Body of pancreas (tissue), 4 donors: ENCODE measurements at regions not wholly inside any gene's neighbourhood (a gene's known extent, or its start where the extent isn't known, plus 50 kb on each side); places are given as distances from the start of the nearest gene placed in this dataset.

Source experiments
- ATAC-seq: fragments of 150-250 bp; one replicate; pipeline ENCODE4 v1.9.1; 2016
- DNase-seq, 4 donors: peaks; one replicate each; pipeline ENCODE4 v3.0.0-alpha.2; 2019
- H3K27ac ChIP-seq, 4 donors: fragments of 200-600 bp; sonication (generic); 1 replicate in 3 of 4; 2 replicates in 1 of 4; pipeline versions ENCODE4 v1.5.1 to v1.6.1; 2016 to 2019; ENCODE audit warnings: mild to moderate bottlenecking in 1 of 4, mixed read lengths in 1 of 4, moderate library complexity in 1 of 4
- H3K27me3 ChIP-seq, 2 donors: fragments of 200-600 bp; sonication (generic); one replicate each; pipeline ENCODE4 v1.6.0; 2016; ENCODE audit warnings: mild to moderate bottlenecking in 1 of 2
- H3K36me3 ChIP-seq, 2 donors: fragments of 200-600 bp; sonication (generic); replicated peaks in 1 of 2; 2 replicates each; pipeline ENCODE4 v1.5.1; 2016; ENCODE audit warnings: low read depth in 2 of 2; ENCODE audit not compliant: insufficient read depth in 1 of 2
- H3K4me1 ChIP-seq: fragments of 200-600 bp; sonication (generic); one replicate; pipeline ENCODE4 v1.6.0; 2016
- H3K4me3 ChIP-seq, 2 donors: fragments of 200-600 bp; sonication (generic); 1 replicate in 1 of 2; 2 replicates in 1 of 2; pipeline ENCODE4 v1.5.1; 2016 to 2019
- H3K9me3 ChIP-seq, 3 donors: fragments of 200-600 bp; sonication (generic); 1 replicate in 2 of 3; 2 replicates in 1 of 3; pipeline ENCODE4 v1.5.1; 2016
- CTCF ChIP-seq, 7 experiments: fragments of 450-650 bp in 4 of 7; fragments of 200-600 bp in 3 of 7; sonication (generic) in 3 of 7; IDR thresholded peaks; one replicate each; pipeline ENCODE4 v1.5.1; 2016 to 2019; ENCODE audit warnings: antibody characterized with exemption in 7 of 7
- POLR2A ChIP-seq, 3 donors: fragments of 450-650 bp; IDR thresholded peaks; one replicate each; pipeline ENCODE4 v1.6.1; 2016; ENCODE audit warnings: antibody characterized with exemption in 3 of 3, mild to moderate bottlenecking in 2 of 3
- WGBS, 2 donors: methylation state at CpG; one replicate each; pipeline ENCODE4 v1.1.5; 2017; 5-methylcytosine and 5-hydroxymethylcytosine counted together
- intact Hi-C: fragments of 100-400 bp; cut with DNase I; formaldehyde crosslinking; loops from one replicate; pipeline ENCODE4 v1.15.1; 2023

DNA sequence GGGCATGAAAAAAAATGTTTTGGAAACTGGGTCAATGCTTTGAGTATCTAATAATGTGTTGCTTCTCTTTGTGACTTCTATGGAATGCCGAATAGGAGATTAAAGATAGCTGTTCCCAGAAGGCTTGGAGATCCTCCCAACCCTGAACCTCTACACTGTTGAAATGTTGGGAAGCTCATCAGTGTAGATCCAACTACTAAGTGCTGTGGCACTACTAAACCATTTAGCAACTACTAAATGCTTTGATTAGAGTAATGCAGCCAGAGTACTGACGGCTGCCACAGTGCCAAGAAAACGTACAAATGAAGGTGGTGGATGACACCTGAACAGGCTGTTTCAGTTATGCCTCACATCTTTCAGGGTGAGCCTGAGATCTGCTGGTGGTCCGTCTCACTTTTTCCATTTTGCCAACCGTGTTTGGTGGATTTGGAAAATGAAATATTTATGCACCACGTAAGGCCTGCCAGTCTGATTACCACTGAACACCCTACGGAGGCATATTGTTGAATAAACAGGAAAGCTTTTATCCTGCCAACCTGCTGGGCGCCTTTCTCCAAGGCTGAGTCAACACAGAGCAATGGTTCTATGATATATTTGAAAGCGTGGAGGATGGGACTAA, 938.0 kb upstream of the FLRT2 start:
- H3K27ac ChIP-seq = peak overlapping the region in 2 of 4 donors; percentile 39 to 68
- no peaks in the 10 kb centered on the region for H3K27me3 ChIP-seq
- no peaks in the 10 kb centered on the region for H3K9me3 ChIP-seq
- ATAC-seq (peak; percentile 87), DNase-seq (peak; percentile 51 to 71 (median 59))
- H3K4me1 ChIP-seq = peaks cover 8% of the 10 kb centered on the region
- WGBS, 2 donors = 39 to 41% methylated on average over 9 of the region's 9 CpGs
- intact Hi-C loops = no loop called here
- no peaks in the 10 kb centered on the region for H3K36me3 ChIP-seq
- TF ChIP-seq CTCF (IDR thresholded peaks at IDR 0.05) = no peak
- no peak for TF ChIP-seq POLR2A (IDR thresholded peaks at IDR 0.05)
- no peak overlapping the region for H3K4me3 ChIP-seq

DNA sequence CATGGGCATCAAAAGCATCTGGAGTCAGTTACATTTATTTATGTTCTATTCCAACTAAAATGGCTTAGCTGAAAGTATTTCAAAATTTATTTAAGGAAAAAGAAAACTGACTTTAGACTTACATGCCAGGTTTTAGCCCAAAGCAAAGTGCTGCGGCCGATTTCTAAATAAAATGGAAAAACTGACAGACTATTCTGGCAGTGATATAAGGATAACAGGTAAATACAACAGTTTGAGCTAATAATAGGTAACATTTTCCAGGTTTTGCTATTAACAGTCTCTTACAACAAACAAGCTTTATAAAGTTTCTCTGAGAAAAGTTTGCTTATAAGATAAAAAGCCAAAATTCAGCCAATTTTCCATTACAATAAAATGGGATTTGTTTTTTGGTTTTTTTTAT, 937.2 kb upstream of the FLRT2 start:
- peak overlapping the region in 1 of 4 donors; percentile 44 for H3K27ac ChIP-seq
- DNase-seq (no peak), ATAC-seq (no peak)
- H3K9me3 ChIP-seq = no peaks in the 10 kb centered on the region
- peaks cover 8% of the 10 kb centered on the region for H3K4me1 ChIP-seq
- intact Hi-C loops = no loop called here
- TF ChIP-seq POLR2A (IDR thresholded peaks at IDR 0.05) (no peak), CTCF (IDR thresholded peaks at IDR 0.05) (no peak)
- WGBS, 2 donors = 41 to 43% methylated on average over 2 of the region's 2 CpGs
- no peak overlapping the region for H3K4me3 ChIP-seq
- H3K36me3 ChIP-seq = no peaks in the 10 kb centered on the region
- no peaks in the 10 kb centered on the region for H3K27me3 ChIP-seq

DNA sequence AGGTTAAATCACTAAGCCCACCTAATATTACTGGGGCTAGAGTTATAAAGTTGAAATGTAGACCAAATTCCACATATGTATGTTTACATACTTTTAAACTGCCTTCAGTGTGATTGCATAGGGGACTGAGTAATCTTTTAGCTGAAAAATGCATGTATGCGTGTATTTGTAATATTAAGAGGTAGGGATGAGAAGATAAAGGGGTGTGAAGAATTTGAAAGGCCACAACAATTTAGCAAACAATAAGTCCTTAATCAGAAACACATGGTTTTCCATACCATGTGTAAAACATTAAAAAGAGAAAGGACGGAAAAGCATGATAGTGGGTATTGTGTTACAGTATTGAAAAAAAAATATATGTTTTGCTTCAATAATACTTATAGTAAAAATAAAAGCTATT, 919.9 kb upstream of the FLRT2 start:
- H3K9me3 ChIP-seq = no peaks in the 10 kb centered on the region
- no peak for TF ChIP-seq CTCF (IDR thresholded peaks at IDR 0.05)
- TF ChIP-seq POLR2A (IDR thresholded peaks at IDR 0.05) = no peak
- H3K36me3 ChIP-seq = no peaks in the 10 kb centered on the region
- 87 to 94% methylated on average over 2 of the region's 2 CpGs for WGBS, 2 donors
- H3K4me3 ChIP-seq = no peak overlapping the region
- H3K4me1 ChIP-seq = no peaks in the 10 kb centered on the region
- intact Hi-C loops = no loop called here
- DNase-seq (no peak), ATAC-seq (no peak)
- no peaks in the 10 kb centered on the region for H3K27me3 ChIP-seq
- H3K27ac ChIP-seq = no peak overlapping the region

DNA sequence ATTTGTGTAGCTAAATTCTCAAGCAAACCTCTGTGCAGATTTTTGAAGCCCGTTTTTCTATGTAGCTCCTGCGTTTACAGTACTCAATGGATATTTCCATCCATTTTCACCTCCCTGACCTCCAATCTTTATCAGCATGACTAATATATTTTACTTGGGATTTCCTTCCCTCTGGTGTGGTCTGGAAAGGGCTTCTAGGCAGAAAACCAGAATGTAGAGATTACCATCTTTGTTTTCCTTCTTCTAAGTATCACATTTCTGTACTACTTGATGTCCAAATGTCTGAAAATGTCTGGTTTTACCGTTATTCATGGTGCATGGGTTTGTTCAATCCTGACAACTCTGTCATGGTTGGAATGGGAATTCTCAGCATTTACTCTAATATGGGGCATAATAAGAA, 907.6 kb upstream of the FLRT2 start:
- TF ChIP-seq CTCF (IDR thresholded peaks at IDR 0.05) (no peak), POLR2A (IDR thresholded peaks at IDR 0.05) (no peak)
- Histone ChIP-seq H3K27me3 (no peaks in the 10 kb centered on the region), H3K9me3 (no peaks in the 10 kb centered on the region), H3K4me1 (no peaks in the 10 kb centered on the region), H3K27ac (no peak overlapping the region), H3K36me3 (no peaks in the 10 kb centered on the region), H3K4me3 (no peak overlapping the region)
- ATAC-seq (no peak), DNase-seq (no peak)
- intact Hi-C loops = no loop called here
- 61 to 81% methylated on average over 3 of the region's 3 CpGs for WGBS, 2 donors

GRCh38 chr14:84643446-84643845, 886.5 kb upstream of the FLRT2 start:
- Histone ChIP-seq H3K36me3 (no peaks in the 10 kb centered on the region), H3K27me3 (no peaks in the 10 kb centered on the region), H3K4me1 (no peaks in the 10 kb centered on the region), H3K9me3 (no peaks in the 10 kb centered on the region), H3K4me3 (no peak overlapping the region), H3K27ac (no peak overlapping the region)
- intact Hi-C loops = no loop called here
- DNase-seq (no peak), ATAC-seq (no peak)
- TF ChIP-seq CTCF (IDR thresholded peaks at IDR 0.05) = no peak
- no peak for TF ChIP-seq POLR2A (IDR thresholded peaks at IDR 0.05)
- 17 to 19% methylated on average over 3 of the region's 3 CpGs for WGBS, 2 donors
